Endothelial cell of umbilical vein (primary cell): ENCODE measurements at regions not wholly inside any gene's neighbourhood (a gene's known extent, or its start where the extent isn't known, plus 50 kb on each side); places are given as distances from the start of the nearest gene placed in this dataset.

Experiments used
- BruUV-seq: library from RNA; stranded (reverse); fragments of 400-500 nt; replicated peaks from 2 replicates; lab custom pipeline; 2021; lab: Mats Ljungman, UMichigan
- CTCF ChIA-PET: fragments of 300-600, 350-600 bp; sonication (Branson Sonifier 250); formaldehyde crosslinking; loops from one replicate; lab custom pipeline; 2021; ENCODE audit warnings: antibody characterized with exemption, inconsistent platforms; lab: Charles Lee
- POLR2A ChIA-PET: fragments of 300-600, 350-600 bp; sonication (Branson Sonifier 250); formaldehyde crosslinking; loops from one replicate; lab custom pipeline; 2021; ENCODE audit warnings: antibody characterized with exemption, inconsistent platforms; lab: Charles Lee
- DNase-seq: peaks from one replicate; pipeline ENCODE4 v3.0.0-alpha.2; 2011; ENCODE audit warnings: low read depth, low spot score
- FAIRE-seq: peaks from 2 replicates; lab custom pipeline; 2011; peaks lifted over from hg19 to GRCh38; lab: Jason Lieb, UNC
- H2AFZ ChIP-seq: 2 replicates; pipeline ENCODE4 v1.6.0; 2012; ENCODE audit warnings: low read depth, low read length, control low read depth, inconsistent platforms
- H3K27ac ChIP-seq: 2 replicates; pipeline ENCODE4 v1.5.1; 2011; ENCODE audit warnings: low read depth, mild to moderate bottlenecking, control low read depth, low read length, moderate library complexity; ENCODE audit not compliant: insufficient read depth
- H3K27me3 ChIP-seq, 2 experiments: 2 replicates each; pipeline versions ENCODE4 v1.6.0 to v1.6.1; 2011; ENCODE audit warnings: low read length in 2 of 2, mixed read lengths in 1 of 2; ENCODE audit not compliant: control insufficient read depth in 2 of 2, insufficient read depth in 2 of 2
- H3K36me3 ChIP-seq, 2 experiments: 2 replicates in 1 of 2; 3 replicates in 1 of 2; pipeline ENCODE4 v1.5.1; 2011; ENCODE audit warnings: low read length in 2 of 2, mild to moderate bottlenecking in 1 of 2, moderate library complexity in 1 of 2; ENCODE audit not compliant: control insufficient read depth in 2 of 2, insufficient read depth in 2 of 2; ENCODE audit errors: extremely low read depth in 1 of 2
- H3K4me1 ChIP-seq: 3 replicates; pipeline ENCODE4 v1.5.1; 2011; ENCODE audit warnings: mild to moderate bottlenecking, low read length; ENCODE audit not compliant: control insufficient read depth, insufficient read depth; ENCODE audit errors: extremely low read depth
- H3K4me2 ChIP-seq: 2 replicates; pipeline ENCODE4 v1.6.1; 2011; ENCODE audit warnings: low read length, control low read depth, mixed read lengths; ENCODE audit not compliant: insufficient read depth
- H3K4me3 ChIP-seq, 3 experiments: fragments of 200-600 bp in 1 of 3; sonication (generic), shearing (Covaris generic) in 1 of 3; replicated peaks in 1 of 3; 2 replicates each; pipeline ENCODE4 v1.5.1; 2011 to 2016; ENCODE audit warnings: control low read depth in 3 of 3, low read length in 3 of 3, mild to moderate bottlenecking in 2 of 3, inconsistent platforms in 1 of 3, low read depth in 1 of 3, moderate library complexity in 1 of 3; ENCODE audit not compliant: insufficient read depth in 1 of 3
- H3K79me2 ChIP-seq: 2 replicates; pipeline ENCODE4 v1.6.0; 2012; ENCODE audit warnings: low read length, inconsistent platforms; ENCODE audit not compliant: control insufficient read depth, insufficient read depth
- H3K9ac ChIP-seq: replicated peaks from 2 replicates; pipeline ENCODE3; 2011; ENCODE audit warnings: low read length, control low read depth; ENCODE audit not compliant: insufficient read depth; ENCODE audit errors: extremely low read depth
- H3K9me1 ChIP-seq: replicated peaks from 3 replicates; pipeline ENCODE4 v1.6.0; 2011; ENCODE audit warnings: mild to moderate bottlenecking, low read length; ENCODE audit not compliant: control insufficient read depth, insufficient read depth; ENCODE audit errors: extremely low read depth
- H3K9me3 ChIP-seq: replicated peaks from 2 replicates; pipeline ENCODE4 v1.5.1; 2012; ENCODE audit warnings: low read length, inconsistent platforms; ENCODE audit not compliant: control insufficient read depth, insufficient read depth
- H4K20me1 ChIP-seq: replicated peaks from 2 replicates; pipeline ENCODE3; 2011; ENCODE audit warnings: mild to moderate bottlenecking, low read length; ENCODE audit not compliant: control insufficient read depth, insufficient read depth; ENCODE audit errors: extremely low read depth
- EZH2 ChIP-seq: IDR thresholded peaks from 2 replicates; pipeline ENCODE4 v1.6.1; 2012; ENCODE audit warnings: borderline replicate concordance, low read depth, mild to moderate bottlenecking, moderate library complexity, low read length, inconsistent platforms; ENCODE audit not compliant: severe bottlenecking
- FOS ChIP-seq: IDR thresholded peaks from 2 replicates; pipeline ENCODE4 v1.6.1; 2011; ENCODE audit warnings: mild to moderate bottlenecking, low read length, moderate library complexity, borderline replicate concordance; ENCODE audit not compliant: insufficient read depth
- GATA2 ChIP-seq: IDR thresholded peaks from 2 replicates; pipeline ENCODE4 v1.7.0; 2011; ENCODE audit warnings: low read depth, mild to moderate bottlenecking, moderate library complexity, mixed read lengths, low read length; ENCODE audit not compliant: insufficient read length, insufficient read depth
- JUN ChIP-seq: IDR thresholded peaks from 2 replicates; pipeline ENCODE4 v1.6.1; 2011; ENCODE audit warnings: borderline replicate concordance, low read depth; ENCODE audit not compliant: insufficient read length, insufficient read depth
- MAX ChIP-seq: IDR thresholded peaks from 2 replicates; pipeline ENCODE4 v1.6.1; 2011; ENCODE audit not compliant: insufficient read depth, insufficient read length
- MYC ChIP-seq: IDR thresholded peaks from one replicate; pipeline ENCODE4 v1.6.1; 2011; ENCODE audit warnings: mild to moderate bottlenecking, low read depth, low read length
- POLR2A ChIP-seq: IDR thresholded peaks from 2 replicates; pipeline ENCODE4 v1.6.1; 2012; ENCODE audit warnings: low read depth, mild to moderate bottlenecking, control low read depth, low read length
- POLR2AphosphoS5 ChIP-seq: IDR thresholded peaks from 2 replicates; pipeline ENCODE4 v1.6.1; 2012; ENCODE audit warnings: low read depth, mild to moderate bottlenecking, control low read depth, low read length, moderate library complexity; ENCODE audit not compliant: insufficient read depth
- dilution Hi-C: fragments of 300-500 bp; cut with MboI; formaldehyde crosslinking; loops from one replicate; pipeline ENCODE4 v1.15.0; 2019; ENCODE audit warnings: low sequenced_read_pairs; ENCODE audit not compliant: extremely low pct_ligation_motif_present
- intact Hi-C: fragments of 100-400 bp; cut with micrococcal nuclease; formaldehyde crosslinking; loops from one replicate; pipeline ENCODE4 v1.10.0; 2022
- TF ChIP-seq, protein P1 (sequence below), 2 donors: IDR thresholded peaks; 1 replicate in 1 of 2; 2 replicates in 1 of 2; pipeline ENCODE4 v1.5.1; 2011; ENCODE audit warnings: low read length in 2 of 2, mild to moderate bottlenecking in 2 of 2, moderate library complexity in 2 of 2, control low read depth in 1 of 2, inconsistent platforms in 1 of 2, low read depth in 1 of 2; ENCODE audit not compliant: insufficient read depth in 1 of 2; ENCODE audit errors: extremely low read depth in 1 of 2

DNA sequence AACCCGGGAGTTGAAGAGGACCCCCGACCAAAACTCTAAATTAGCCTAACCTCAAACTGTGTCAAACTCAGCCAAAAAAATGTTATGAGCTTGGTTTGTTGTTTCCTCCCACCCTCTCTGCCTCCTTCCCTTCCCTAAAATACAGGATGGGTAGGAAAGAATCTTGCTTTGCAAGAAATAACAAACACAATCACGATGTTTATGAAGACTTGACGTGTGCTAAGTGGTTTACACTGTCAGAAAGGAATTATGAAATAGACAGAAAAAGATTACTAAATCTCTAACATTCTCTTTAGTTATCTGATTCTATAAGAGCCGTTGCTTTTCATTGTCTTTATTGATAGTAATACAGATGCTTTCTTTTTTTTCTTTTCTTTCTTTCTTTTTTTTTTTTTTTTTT lies 285.1 kb downstream of the BMP7 start:
- no peak for FAIRE-seq
- no TSS peak for BruUV-seq
- H3K79me2 ChIP-seq, result no peaks in the 10 kb centered on the region
- H3K36me3 ChIP-seq, result no peaks in the 10 kb centered on the region
- no peaks in the 10 kb centered on the region for H3K27me3 ChIP-seq
- no peak overlapping the region for H3K4me3 ChIP-seq
- no peak overlapping the region for H3K4me2 ChIP-seq
- H4K20me1 ChIP-seq, result no peaks in the 10 kb centered on the region
- ChIA-PET CTCF (no interaction called here), POLR2A (no interaction called here)
- H3K9me1 ChIP-seq, result no peaks in the 10 kb centered on the region
- no peak overlapping the region for H3K27ac ChIP-seq
- DNase-seq, result no peak
- no peaks in the 10 kb centered on the region for H3K9me3 ChIP-seq
- no peaks in the 10 kb centered on the region for H3K4me1 ChIP-seq
- dilution Hi-C loops, result no loop called here
- H2AFZ ChIP-seq, result no peak overlapping the region
- H3K9ac ChIP-seq, result no peak overlapping the region
- TF ChIP-seq MYC, result no peak
- no peak for TF ChIP-seq JUN
- TF ChIP-seq EZH2, result no peak
- TF ChIP-seq POLR2AphosphoS5, result no peak
- no peak for TF ChIP-seq MAX
- TF ChIP-seq GATA2, result no peak
- no peak for TF ChIP-seq POLR2A
- intact Hi-C loops, result no loop called here

DNA sequence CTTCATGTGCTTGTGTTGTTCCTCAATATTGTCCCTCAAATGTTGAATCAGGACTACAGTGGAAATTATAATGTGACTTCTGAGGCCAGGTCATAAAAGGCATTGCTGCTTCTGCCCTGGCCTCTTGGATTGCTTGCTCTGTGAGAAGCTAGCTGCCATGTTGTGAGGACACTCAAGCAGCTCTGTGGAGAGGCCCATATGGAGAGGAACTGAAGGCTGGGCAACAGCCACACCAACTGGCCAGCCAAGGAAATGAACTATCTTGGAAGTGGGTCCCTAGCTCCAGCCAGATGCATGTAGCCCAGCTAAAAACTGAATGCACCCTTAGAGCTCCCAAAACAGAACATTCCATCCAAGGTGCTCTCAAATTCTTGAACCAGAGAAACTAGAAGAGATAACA lies 282.6 kb downstream of the BMP7 start:
- no peak for FAIRE-seq

More for the DNA sequence above, 282.6 kb downstream of the BMP7 start:
- Histone ChIP-seq H3K36me3 (no peaks in the 10 kb centered on the region), H4K20me1 (no peaks in the 10 kb centered on the region), H2AFZ (no peak overlapping the region), H3K27ac (no peak overlapping the region), H3K9me3 (no peaks in the 10 kb centered on the region), H3K4me1 (no peaks in the 10 kb centered on the region), H3K4me3 (no peak overlapping the region), H3K9me1 (no peaks in the 10 kb centered on the region), H3K4me2 (no peak overlapping the region), H3K9ac (no peak overlapping the region), H3K27me3 (no peaks in the 10 kb centered on the region), H3K79me2 (no peaks in the 10 kb centered on the region)
- dilution Hi-C loops, result no loop called here
- DNase-seq, result no peak
- intact Hi-C loops, result no loop called here
- no TSS peak for BruUV-seq
- CTCF ChIA-PET, result interaction anchor here (1.4 kb wide), 1 partner anchor 10 kb away, joined by 4 read pairs; no protein-coding TSS in a partner anchor
- POLR2A ChIA-PET, result no interaction called here
- TF ChIP-seq MAX (no peak), MYC (no peak), FOS (no peak), POLR2AphosphoS5 (no peak), JUN (no peak), POLR2A (no peak), GATA2 (no peak), EZH2 (no peak)
- TF ChIP-seq, protein P1, sequence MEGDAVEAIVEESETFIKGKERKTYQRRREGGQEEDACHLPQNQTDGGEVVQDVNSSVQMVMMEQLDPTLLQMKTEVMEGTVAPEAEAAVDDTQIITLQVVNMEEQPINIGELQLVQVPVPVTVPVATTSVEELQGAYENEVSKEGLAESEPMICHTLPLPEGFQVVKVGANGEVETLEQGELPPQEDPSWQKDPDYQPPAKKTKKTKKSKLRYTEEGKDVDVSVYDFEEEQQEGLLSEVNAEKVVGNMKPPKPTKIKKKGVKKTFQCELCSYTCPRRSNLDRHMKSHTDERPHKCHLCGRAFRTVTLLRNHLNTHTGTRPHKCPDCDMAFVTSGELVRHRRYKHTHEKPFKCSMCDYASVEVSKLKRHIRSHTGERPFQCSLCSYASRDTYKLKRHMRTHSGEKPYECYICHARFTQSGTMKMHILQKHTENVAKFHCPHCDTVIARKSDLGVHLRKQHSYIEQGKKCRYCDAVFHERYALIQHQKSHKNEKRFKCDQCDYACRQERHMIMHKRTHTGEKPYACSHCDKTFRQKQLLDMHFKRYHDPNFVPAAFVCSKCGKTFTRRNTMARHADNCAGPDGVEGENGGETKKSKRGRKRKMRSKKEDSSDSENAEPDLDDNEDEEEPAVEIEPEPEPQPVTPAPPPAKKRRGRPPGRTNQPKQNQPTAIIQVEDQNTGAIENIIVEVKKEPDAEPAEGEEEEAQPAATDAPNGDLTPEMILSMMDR (IDR thresholded peaks at IDR 0.05; ENCODE audit: extremely low read depth in 1 of 2, insufficient read depth in 1 of 2, low read depth in 1 of 2, low read length in 2 of 2), result no peak
